Karpas-422 (cell line): ENCODE measurements at regions not wholly inside any gene's neighbourhood (a gene's known extent, or its start where the extent isn't known, plus 50 kb on each side); places are given as distances from the start of the nearest gene placed in this dataset.
"Not testable (repeated sequence)": the region's sequence is repeated elsewhere in the genome, so short reads cannot be mapped to it uniquely, and the experiment has no call there.

Source experiments
- DNase-seq: peaks from one replicate; pipeline ENCODE4 v3.0.0-alpha.2; 2015
- H2AFZ ChIP-seq: fragments of 200-600 bp; sonication (generic); 2 replicates; pipeline ENCODE4 v1.6.1; 2014; ENCODE audit warnings: antibody characterized with exemption, low read length, mixed read lengths
- H3K27ac ChIP-seq: fragments of 200-600 bp; sonication (generic); 2 replicates; pipeline ENCODE4 v1.5.1; 2014; ENCODE audit warnings: mild to moderate bottlenecking, low read length, moderate library complexity
- H3K27me3 ChIP-seq: fragments of 200-600 bp; sonication (generic); 2 replicates; pipeline ENCODE4 v1.6.1; 2014; ENCODE audit warnings: low read length, mixed read lengths
- H3K36me3 ChIP-seq: fragments of 200-600 bp; sonication (generic); 2 replicates; pipeline ENCODE4 v1.6.1; 2014; ENCODE audit warnings: low read length, mixed read lengths; ENCODE audit not compliant: insufficient read depth
- H3K4me1 ChIP-seq: fragments of 200-600 bp; sonication (generic); 2 replicates; pipeline ENCODE4 v1.6.1; 2014; ENCODE audit warnings: mild to moderate bottlenecking, low read length, mixed read lengths
- H3K4me2 ChIP-seq: fragments of 200-600 bp; sonication (generic); 2 replicates; pipeline ENCODE4 v1.6.1; 2014; ENCODE audit warnings: low read length, low read depth, mild to moderate bottlenecking; ENCODE audit not compliant: poor library complexity, severe bottlenecking
- H3K4me3 ChIP-seq: fragments of 200-600 bp; sonication (generic); 2 replicates; pipeline ENCODE4 v1.5.1; 2014; ENCODE audit warnings: mild to moderate bottlenecking, antibody characterized with exemption, low read length, mixed read lengths
- H3K79me2 ChIP-seq: fragments of 200-600 bp; sonication (generic); 2 replicates; pipeline ENCODE4 v1.6.1; 2014; ENCODE audit warnings: mild to moderate bottlenecking, low read length, mixed read lengths
- H3K9ac ChIP-seq: fragments of 200-600 bp; sonication (generic); 2 replicates; pipeline ENCODE4 v1.6.0; 2014; ENCODE audit warnings: low read length
- H3K9me2 ChIP-seq: fragments of 200-600 bp; sonication (generic), shearing (Covaris generic); replicated peaks from 2 replicates; pipeline ENCODE4 v1.6.0; 2014; ENCODE audit warnings: mild to moderate bottlenecking, low read length, moderate library complexity; ENCODE audit not compliant: insufficient read depth
- H3K9me3 ChIP-seq: fragments of 300-700, 200-600 bp; sonication (generic); 2 replicates; pipeline ENCODE4 v1.6.1; 2014; ENCODE audit warnings: low read length, mixed read lengths
- H4K20me1 ChIP-seq: fragments of 200-600 bp; sonication (generic); 2 replicates; pipeline ENCODE4 v1.6.1; 2014; ENCODE audit warnings: mild to moderate bottlenecking, antibody characterized with exemption, low read length, low read depth; ENCODE audit not compliant: insufficient read depth

DNA sequence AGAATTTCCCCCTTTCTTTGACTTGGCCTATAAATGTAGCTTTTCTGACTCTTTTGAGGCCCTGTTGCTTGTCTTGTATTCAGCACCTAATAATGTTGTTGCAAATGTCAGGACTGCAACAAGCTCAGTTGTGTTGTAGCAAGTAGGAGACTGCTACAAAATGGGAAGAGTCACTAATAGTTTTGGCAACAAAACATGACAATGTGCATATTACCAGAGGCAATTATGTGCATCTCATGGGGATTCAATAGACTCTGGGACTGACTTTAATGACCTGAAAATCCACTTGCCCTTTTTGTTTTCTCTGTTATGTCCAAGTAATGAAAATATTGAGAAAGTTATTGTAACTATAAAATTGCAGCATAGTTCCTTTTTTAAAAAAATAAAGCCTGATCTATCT is 368.4 kb downstream of the OSTF1 start:
- no peaks in the 10 kb centered on the region for H3K9me3 ChIP-seq
- no peaks in the 10 kb centered on the region for H4K20me1 ChIP-seq
- H3K9ac ChIP-seq = no peak overlapping the region
- no peak overlapping the region for H2AFZ ChIP-seq
- H3K27ac ChIP-seq = no peak overlapping the region
- H3K9me2 ChIP-seq = no peaks in the 10 kb centered on the region
- H3K27me3 ChIP-seq = no peaks in the 10 kb centered on the region
- peaks cover 37% of the 10 kb centered on the region for H3K4me1 ChIP-seq
- no peak overlapping the region for H3K4me3 ChIP-seq
- no peaks in the 10 kb centered on the region for H3K79me2 ChIP-seq
- no peaks in the 10 kb centered on the region for H3K36me3 ChIP-seq
- H3K4me2 ChIP-seq = no peak overlapping the region
- DNase-seq = no peak

DNA sequence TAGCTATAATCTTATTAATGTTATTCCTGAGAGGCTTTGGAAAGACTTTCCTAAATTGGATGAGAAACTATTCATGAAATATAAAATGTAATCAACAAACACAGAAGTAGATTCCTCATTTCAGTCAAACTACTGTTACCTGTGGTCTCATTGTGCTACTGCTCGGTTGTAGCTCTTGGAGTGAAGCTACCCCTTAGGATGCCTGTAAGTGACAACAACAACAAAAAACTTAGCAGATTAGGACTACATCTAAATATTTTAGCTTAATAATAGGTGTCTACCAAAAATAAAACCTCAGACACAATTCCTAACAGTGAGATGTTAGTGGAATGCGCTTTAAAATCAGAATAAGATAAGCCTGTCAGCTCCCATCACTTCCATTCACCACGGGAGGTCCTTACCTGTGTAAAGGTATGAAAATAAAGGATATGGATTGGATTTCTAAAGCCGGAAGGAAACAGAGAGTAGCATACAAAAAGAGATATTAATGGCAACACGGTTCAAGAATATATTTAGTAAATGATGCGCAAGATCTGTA is 369.2 kb downstream of the OSTF1 start:
- Histone ChIP-seq H3K36me3 (no peaks in the 10 kb centered on the region), H3K79me2 (no peaks in the 10 kb centered on the region), H3K9me3 (no peaks in the 10 kb centered on the region), H3K27me3 (no peaks in the 10 kb centered on the region), H3K9ac (no peak overlapping the region), H3K9me2 (no peaks in the 10 kb centered on the region), H2AFZ (no peak overlapping the region), H3K4me3 (no peak overlapping the region), H3K4me2 (no peak overlapping the region), H3K27ac (no peak overlapping the region), H4K20me1 (no peaks in the 10 kb centered on the region), H3K4me1 (peaks cover 29% of the 10 kb centered on the region)
- DNase-seq = no peak

DNA sequence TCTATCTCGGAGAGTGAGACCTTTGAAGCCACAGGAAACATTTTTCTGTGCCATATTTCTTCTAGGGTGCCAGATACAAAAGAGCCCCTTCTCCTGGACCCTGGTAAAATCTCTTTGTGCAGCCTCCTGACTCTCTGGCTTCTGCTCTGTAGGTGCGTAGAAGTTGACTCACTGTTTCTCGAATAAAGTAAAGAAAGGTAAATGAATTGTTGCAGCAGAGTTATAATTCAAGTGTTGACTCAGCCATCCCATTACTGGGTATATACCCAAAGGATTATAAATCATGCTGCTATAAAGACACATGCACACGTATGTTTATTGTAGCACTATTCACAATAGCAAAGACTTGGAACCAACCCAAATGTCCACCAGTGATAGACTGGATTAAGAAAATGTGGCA is 371.0 kb downstream of the OSTF1 start:
- not testable (repeated sequence) for H3K4me2 ChIP-seq, H3K9me3 ChIP-seq, H3K9ac ChIP-seq, H3K4me3 ChIP-seq, DNase-seq, H3K36me3 ChIP-seq, H2AFZ ChIP-seq, H3K27me3 ChIP-seq, H3K79me2 ChIP-seq, H4K20me1 ChIP-seq, H3K9me2 ChIP-seq, H3K27ac ChIP-seq
- peaks cover 23% of the 10 kb centered on the region for H3K4me1 ChIP-seq

DNA sequence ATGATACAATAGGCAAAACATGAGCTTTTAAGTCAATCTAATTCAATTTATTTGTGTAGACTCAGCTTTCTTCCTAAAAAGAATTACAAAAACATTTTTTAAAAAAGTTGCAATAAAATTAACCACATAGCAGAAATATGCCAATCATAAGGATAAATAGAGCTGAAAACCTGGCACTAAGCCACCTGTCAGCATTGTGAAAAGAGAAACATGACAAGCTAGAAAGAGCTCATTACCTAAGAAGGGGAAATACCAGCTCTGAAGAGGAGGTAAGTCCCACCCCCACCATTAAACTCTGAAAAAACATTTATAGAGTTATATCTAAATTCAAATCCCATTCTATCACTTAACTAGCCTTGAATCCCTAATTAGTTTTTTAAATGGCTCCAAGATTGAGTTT is 372.9 kb downstream of the OSTF1 start:
- no peaks in the 10 kb centered on the region for H3K9me3 ChIP-seq
- H3K27me3 ChIP-seq = no peaks in the 10 kb centered on the region
- no peak overlapping the region for H3K4me2 ChIP-seq
- no peaks in the 10 kb centered on the region for H4K20me1 ChIP-seq
- H3K4me3 ChIP-seq = no peak overlapping the region
- H2AFZ ChIP-seq = no peak overlapping the region
- H3K9me2 ChIP-seq = no peaks in the 10 kb centered on the region
- peaks cover 9% of the 10 kb centered on the region for H3K4me1 ChIP-seq
- no peaks in the 10 kb centered on the region for H3K36me3 ChIP-seq
- H3K9ac ChIP-seq = no peak overlapping the region
- H3K27ac ChIP-seq = no peak overlapping the region
- H3K79me2 ChIP-seq = no peaks in the 10 kb centered on the region
- DNase-seq = no peak

DNA sequence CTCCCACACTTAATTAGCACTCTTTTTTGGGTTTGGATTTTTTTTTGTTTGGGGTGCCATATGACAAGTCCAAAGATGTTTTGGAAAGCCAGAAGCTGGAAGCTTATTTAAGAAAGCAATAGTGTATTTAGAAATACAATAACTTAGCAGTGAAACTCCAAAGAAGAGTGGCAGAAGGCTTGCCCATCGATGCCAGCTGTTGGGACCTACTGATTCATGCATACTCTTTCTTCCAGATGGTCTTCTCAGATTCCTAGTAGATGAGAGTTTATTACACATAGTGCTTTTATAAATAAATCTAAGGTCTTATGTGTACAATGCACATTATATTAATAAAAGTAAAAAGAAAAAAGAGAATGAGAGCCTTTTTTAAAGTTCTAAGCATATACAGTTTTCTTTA is 374.6 kb downstream of the OSTF1 start:
- H3K36me3 ChIP-seq = no peaks in the 10 kb centered on the region
- H3K4me2 ChIP-seq = no peak overlapping the region
- no peak overlapping the region for H3K27ac ChIP-seq
- no peak overlapping the region for H2AFZ ChIP-seq
- no peaks in the 10 kb centered on the region for H3K9me2 ChIP-seq
- H4K20me1 ChIP-seq = no peaks in the 10 kb centered on the region
- H3K4me1 ChIP-seq = no peaks in the 10 kb centered on the region
- no peaks in the 10 kb centered on the region for H3K9me3 ChIP-seq
- no peak for DNase-seq
- no peak overlapping the region for H3K4me3 ChIP-seq
- H3K9ac ChIP-seq = no peak overlapping the region
- no peaks in the 10 kb centered on the region for H3K27me3 ChIP-seq
- no peaks in the 10 kb centered on the region for H3K79me2 ChIP-seq

DNA sequence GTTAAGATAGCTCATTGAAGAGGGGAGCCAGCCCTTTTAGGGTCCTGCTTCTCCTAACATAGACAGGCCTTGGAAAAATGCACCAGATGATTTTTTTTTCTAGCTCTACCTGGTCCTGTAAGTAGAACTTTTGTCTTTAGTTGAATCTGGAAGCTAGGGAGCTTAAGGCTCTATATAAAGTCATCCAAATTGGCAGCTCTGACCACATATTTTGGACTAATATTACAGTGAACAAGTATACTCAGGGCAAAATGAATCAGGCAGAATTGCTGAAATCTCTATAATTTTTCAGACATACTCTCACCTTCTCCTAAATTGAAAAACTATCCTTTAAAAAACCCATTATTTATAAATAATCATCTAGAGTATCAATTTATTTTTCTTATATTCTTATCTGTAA is 375.6 kb downstream of the OSTF1 start:
- Histone ChIP-seq H3K9me3 (no peaks in the 10 kb centered on the region), H3K4me3 (no peak overlapping the region), H4K20me1 (no peaks in the 10 kb centered on the region), H3K36me3 (no peaks in the 10 kb centered on the region), H3K4me2 (no peak overlapping the region), H3K79me2 (no peaks in the 10 kb centered on the region), H3K9ac (no peak overlapping the region), H3K27ac (no peak overlapping the region), H3K27me3 (no peaks in the 10 kb centered on the region), H3K9me2 (no peaks in the 10 kb centered on the region), H3K4me1 (no peaks in the 10 kb centered on the region), H2AFZ (no peak overlapping the region)
- DNase-seq = no peak

DNA sequence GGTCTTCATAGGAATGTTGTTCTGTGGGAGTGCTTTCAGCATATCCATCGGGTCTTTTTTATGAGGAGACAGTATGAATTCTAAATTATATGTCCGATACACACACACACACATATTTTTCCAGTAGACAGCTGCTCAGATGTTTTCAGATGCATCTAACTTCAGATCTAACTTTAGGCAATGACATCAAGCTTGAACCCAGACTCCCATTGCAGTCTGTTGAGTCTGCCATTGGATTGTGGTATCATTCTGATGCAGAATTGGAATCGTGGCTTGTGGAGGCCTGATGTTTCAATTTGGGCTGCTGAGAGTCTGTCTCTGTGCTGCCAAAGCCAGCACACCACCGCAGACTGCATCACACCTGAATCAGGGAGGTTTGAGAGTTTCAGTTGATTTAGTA is 376.4 kb downstream of the OSTF1 start:
- no peaks in the 10 kb centered on the region for H3K4me1 ChIP-seq
- no peak overlapping the region for H3K27ac ChIP-seq
- no peak for DNase-seq
- H3K27me3 ChIP-seq = no peaks in the 10 kb centered on the region
- H3K9me3 ChIP-seq = no peaks in the 10 kb centered on the region
- H3K9ac ChIP-seq = no peak overlapping the region
- no peak overlapping the region for H3K4me2 ChIP-seq
- no peaks in the 10 kb centered on the region for H3K79me2 ChIP-seq
- no peaks in the 10 kb centered on the region for H4K20me1 ChIP-seq
- no peaks in the 10 kb centered on the region for H3K9me2 ChIP-seq
- no peak overlapping the region for H3K4me3 ChIP-seq
- no peak overlapping the region for H2AFZ ChIP-seq
- H3K36me3 ChIP-seq = no peaks in the 10 kb centered on the region

DNA sequence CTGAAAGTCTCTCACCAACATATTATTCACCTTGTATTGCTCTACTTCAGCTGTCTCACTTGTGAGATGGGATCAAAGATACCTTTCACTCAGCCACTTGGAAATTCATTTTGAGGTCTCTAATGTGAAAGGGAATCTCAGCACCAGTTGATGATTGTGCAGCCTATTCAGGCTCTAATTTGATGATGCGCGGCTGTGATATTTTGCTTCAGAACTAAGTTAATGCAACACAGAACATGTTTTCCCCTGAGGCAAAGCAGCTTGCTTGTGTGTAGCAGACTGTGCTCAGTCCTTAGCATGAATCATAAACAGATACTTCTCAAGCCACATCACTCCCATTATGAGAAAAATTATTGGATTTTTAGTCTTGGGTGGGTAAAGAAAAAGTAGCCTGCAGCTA is 378.8 kb downstream of the OSTF1 start:
- no peak overlapping the region for H3K27ac ChIP-seq
- no peak overlapping the region for H2AFZ ChIP-seq
- DNase-seq = no peak
- no peak overlapping the region for H3K4me3 ChIP-seq
- H3K9me2 ChIP-seq = no peaks in the 10 kb centered on the region
- no peak overlapping the region for H3K4me2 ChIP-seq
- H3K4me1 ChIP-seq = peaks cover 10% of the 10 kb centered on the region
- H3K36me3 ChIP-seq = no peaks in the 10 kb centered on the region
- H3K9ac ChIP-seq = no peak overlapping the region
- H3K9me3 ChIP-seq = no peaks in the 10 kb centered on the region
- H4K20me1 ChIP-seq = no peaks in the 10 kb centered on the region
- H3K79me2 ChIP-seq = no peaks in the 10 kb centered on the region
- no peaks in the 10 kb centered on the region for H3K27me3 ChIP-seq

DNA sequence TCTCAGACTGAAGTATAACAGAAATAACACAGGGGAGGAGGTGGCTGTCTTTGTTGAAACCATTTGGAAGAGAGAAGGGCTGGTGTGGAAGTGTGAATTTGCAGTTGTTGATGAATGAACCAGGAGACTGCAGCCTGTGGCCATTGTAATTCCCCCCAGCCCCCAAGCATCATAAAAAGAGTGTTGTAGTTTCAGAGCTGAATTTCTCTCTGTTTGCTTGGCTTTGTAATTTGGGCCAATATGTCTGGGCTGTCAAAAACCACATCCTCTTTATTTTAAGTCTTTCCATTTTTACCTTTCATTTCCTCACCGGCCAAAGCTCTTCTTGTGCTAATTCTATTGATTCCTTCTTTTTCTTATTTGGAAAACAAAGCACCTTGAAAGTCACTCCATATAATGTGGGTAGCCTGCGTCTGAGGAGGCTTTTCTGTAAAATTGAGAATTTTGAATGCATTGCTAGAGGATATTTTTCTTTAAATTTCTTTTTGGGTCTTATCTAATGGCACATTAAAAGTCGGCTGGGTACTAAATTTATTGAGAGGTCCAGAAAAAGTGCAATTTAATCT is 383.3 kb downstream of the OSTF1 start:
- Histone ChIP-seq H2AFZ (no peak overlapping the region), H3K36me3 (no peaks in the 10 kb centered on the region), H3K27ac (no peak overlapping the region), H3K9me2 (no peaks in the 10 kb centered on the region), H4K20me1 (no peaks in the 10 kb centered on the region), H3K4me1 (peaks cover 13% of the 10 kb centered on the region), H3K4me2 (no peak overlapping the region), H3K9me3 (no peaks in the 10 kb centered on the region), H3K9ac (no peak overlapping the region), H3K4me3 (no peak overlapping the region), H3K79me2 (no peaks in the 10 kb centered on the region), H3K27me3 (no peaks in the 10 kb centered on the region)
- no peak for DNase-seq
